22Rv1 (cell line): ENCODE measurements at regions not wholly inside any gene's neighbourhood (a gene's known extent, or its start where the extent isn't known, plus 50 kb on each side); places are given as distances from the start of the nearest gene placed in this dataset.

Source experiments
- CTCF ChIP-seq: fragments of 450-650 bp; IDR thresholded peaks from 2 replicates; pipeline ENCODE4 v1.5.1; 2017; ENCODE audit warnings: mild to moderate bottlenecking
- ZFX ChIP-seq: fragments of 450-650 bp; IDR thresholded peaks from 2 replicates; pipeline ENCODE4 v1.6.1; 2017; ENCODE audit warnings: antibody characterized with exemption, borderline replicate concordance

DNA sequence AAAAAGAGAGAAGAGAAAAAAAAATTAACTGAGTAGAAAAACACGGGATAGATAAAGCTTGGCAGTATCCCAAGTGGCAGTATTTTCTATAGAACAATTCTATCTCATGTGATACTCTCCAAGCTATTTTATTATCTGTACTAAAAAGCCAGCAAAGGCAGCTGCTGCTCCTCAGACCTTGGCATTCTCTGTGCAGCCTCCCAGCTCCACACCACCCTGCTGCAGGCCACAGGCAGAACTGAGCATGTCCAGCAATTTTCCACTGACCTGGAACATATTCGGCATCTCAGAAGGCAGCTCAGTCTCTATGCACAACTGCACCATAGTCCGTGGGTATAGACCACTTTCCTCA is 1161.4 kb downstream of the IGSF11 start:
- TF ChIP-seq CTCF: no peak
- TF ChIP-seq ZFX: no peak
